ENCODE measurements at regions not wholly inside any gene's neighbourhood (a gene's known extent, or its start where the extent isn't known, plus 50 kb on each side); places are given as distances from the start of the nearest gene placed in this dataset.

DNA sequence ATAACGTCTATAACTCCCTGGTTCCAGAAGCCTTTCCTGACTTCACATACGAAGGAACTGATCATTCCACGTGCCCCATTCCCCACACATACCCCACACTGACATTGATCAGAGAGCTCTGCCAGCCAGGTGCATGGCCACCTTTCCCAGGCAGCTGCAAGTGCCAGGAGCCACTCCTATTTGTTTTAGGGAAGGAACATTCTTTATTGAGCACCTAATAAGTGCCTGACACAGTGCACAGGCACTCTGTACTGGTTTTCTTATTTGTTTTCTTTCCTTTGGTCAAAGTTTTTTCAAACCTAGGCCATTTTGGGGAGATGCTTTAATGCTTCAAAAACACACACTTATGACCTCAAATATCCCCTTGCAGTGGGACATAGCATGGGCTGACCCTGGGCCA, 50.0 kb downstream of the PITPNM2 start:
- FAIRE-seq (no peak), DNase-seq (ENCODE audit: low read depth) (no peak)
- Histone ChIP-seq H3K36me3 (ENCODE audit: control insufficient read depth, insufficient read depth, low read length) (no peaks in the 10 kb centered on the region), H3K4me3 (ENCODE audit: low read depth, low read length) (no peak overlapping the region), H3K27me3 (ENCODE audit: control insufficient read depth, insufficient read depth, low read length) (no peaks in the 10 kb centered on the region)
- TF ChIP-seq, protein P1, sequence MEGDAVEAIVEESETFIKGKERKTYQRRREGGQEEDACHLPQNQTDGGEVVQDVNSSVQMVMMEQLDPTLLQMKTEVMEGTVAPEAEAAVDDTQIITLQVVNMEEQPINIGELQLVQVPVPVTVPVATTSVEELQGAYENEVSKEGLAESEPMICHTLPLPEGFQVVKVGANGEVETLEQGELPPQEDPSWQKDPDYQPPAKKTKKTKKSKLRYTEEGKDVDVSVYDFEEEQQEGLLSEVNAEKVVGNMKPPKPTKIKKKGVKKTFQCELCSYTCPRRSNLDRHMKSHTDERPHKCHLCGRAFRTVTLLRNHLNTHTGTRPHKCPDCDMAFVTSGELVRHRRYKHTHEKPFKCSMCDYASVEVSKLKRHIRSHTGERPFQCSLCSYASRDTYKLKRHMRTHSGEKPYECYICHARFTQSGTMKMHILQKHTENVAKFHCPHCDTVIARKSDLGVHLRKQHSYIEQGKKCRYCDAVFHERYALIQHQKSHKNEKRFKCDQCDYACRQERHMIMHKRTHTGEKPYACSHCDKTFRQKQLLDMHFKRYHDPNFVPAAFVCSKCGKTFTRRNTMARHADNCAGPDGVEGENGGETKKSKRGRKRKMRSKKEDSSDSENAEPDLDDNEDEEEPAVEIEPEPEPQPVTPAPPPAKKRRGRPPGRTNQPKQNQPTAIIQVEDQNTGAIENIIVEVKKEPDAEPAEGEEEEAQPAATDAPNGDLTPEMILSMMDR (IDR thresholded peaks at IDR 0.05; ENCODE audit: insufficient read depth, low read length, severe bottlenecking): no peak

DNA sequence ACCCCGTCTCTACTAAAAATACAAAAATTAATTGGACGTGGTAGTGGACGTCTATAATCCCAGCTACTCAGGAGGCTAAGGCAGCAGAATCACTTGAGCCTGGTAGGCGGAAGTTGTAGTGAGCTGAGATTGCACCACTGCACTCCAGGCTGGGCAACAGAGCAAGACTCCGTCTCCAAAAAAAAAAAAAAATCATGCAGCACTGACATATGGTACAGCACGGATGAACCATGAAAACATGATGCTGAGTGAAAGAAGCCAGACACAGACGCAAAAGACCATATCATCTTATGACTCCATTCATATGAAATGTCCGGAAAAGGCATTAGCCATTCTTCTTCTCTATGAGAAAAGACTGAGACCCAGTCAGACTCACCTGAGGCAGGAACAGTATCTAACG, 50.4 kb downstream of the PITPNM2 start:
- no peak overlapping the region for H3K4me3 ChIP-seq (ENCODE audit: low read depth, low read length)
- TF ChIP-seq, protein P1 (IDR thresholded peaks at IDR 0.05; ENCODE audit: insufficient read depth, low read length, severe bottlenecking): no peak
- H3K27me3 ChIP-seq (ENCODE audit: control insufficient read depth, insufficient read depth, low read length): no peaks in the 10 kb centered on the region
- DNase-seq (ENCODE audit: low read depth): no peak
- FAIRE-seq: no peak
- H3K36me3 ChIP-seq (ENCODE audit: control insufficient read depth, insufficient read depth, low read length): no peaks in the 10 kb centered on the region

DNA sequence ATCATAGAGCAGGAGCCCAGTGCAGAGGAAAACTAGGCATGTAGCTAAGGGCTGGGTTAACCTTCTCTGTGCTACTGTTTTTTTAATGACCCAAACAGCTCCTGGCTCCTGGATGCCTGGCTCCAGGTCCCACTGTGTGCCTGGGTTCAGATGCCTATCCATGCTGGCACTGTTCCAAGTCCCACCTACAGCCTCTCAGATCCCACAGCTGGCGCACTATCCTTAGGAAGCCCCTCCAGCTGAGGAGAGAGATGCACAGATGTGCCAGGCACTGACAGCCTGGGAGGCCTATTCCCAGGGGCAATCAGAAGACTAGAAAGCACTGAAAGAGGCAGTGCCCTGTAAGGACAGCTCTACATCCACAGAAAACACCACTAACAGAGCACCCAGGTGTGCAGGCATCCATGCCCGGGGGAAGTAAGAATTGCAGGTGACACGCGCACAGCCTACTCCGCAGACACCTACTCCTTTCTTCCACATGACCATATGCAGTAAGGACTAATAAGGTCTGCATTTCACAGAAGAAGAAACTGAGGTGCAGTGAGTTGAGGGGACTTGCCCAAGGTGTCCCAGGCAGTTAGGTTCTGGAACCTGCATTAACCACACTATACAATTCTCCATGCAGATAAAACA, 51.2 kb downstream of the PITPNM2 start:
- no peak for DNase-seq (ENCODE audit: low read depth)
- FAIRE-seq: no peak
- no peaks in the 10 kb centered on the region for H3K36me3 ChIP-seq (ENCODE audit: control insufficient read depth, insufficient read depth, low read length)
- TF ChIP-seq, protein P1 (IDR thresholded peaks at IDR 0.05; ENCODE audit: insufficient read depth, low read length, severe bottlenecking): no peak
- H3K4me3 ChIP-seq (ENCODE audit: low read depth, low read length): no peak overlapping the region
- H3K27me3 ChIP-seq (ENCODE audit: control insufficient read depth, insufficient read depth, low read length): no peaks in the 10 kb centered on the region

DNA sequence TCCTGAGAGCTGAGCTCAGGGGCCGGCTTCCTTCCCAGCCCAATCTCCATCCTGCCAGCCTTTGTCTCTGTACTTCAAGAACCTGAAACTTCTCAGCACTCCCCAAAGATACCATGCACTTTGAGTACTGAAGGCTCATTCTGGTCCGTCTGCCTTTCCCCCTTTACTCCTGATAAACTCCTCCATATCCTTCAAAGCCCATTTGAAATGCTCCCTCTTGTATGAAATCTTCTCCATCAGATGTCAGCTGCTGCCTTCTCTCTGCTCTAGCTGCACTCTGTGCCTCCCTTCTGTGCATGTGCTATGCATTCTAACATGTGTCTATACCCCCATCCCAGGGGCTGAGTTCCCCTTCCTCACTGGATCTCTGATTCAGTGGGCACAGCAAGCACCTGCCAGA, 52.1 kb downstream of the PITPNM2 start:
- no peaks in the 10 kb centered on the region for H3K27me3 ChIP-seq (ENCODE audit: control insufficient read depth, insufficient read depth, low read length)
- TF ChIP-seq, protein P1 (IDR thresholded peaks at IDR 0.05; ENCODE audit: insufficient read depth, low read length, severe bottlenecking): no peak
- no peak for FAIRE-seq
- no peaks in the 10 kb centered on the region for H3K36me3 ChIP-seq (ENCODE audit: control insufficient read depth, insufficient read depth, low read length)
- H3K4me3 ChIP-seq (ENCODE audit: low read depth, low read length): no peak overlapping the region
- no peak for DNase-seq (ENCODE audit: low read depth)

DNA sequence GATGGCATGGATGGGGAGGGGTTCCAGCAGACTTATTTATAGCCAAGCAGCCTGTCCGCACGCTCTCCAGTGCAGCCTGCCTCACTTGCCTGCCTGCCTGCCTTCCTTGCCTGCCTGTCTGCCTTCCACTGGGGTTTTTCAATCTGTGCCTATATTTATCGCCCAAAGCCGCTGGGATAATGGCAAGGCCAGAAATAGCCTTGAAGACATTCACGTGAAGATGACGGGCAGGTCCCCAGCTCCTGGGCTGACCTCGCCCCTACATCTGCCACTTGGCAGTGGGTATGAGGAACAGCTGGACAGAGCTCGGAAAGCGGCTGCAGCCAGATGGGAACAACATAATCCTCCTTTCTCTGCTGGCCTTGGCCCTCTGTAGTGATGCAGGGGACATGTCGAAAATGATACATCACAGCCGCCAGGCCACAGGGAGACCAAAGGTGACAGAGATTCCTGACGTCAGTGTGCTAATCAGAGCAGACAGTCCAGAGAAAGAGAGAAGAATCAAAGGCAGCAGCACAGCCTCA, 53.3 kb downstream of the PITPNM2 start:
- Histone ChIP-seq H3K27me3 (ENCODE audit: control insufficient read depth, insufficient read depth, low read length) (no peaks in the 10 kb centered on the region), H3K4me3 (ENCODE audit: low read depth, low read length) (no peak overlapping the region), H3K36me3 (ENCODE audit: control insufficient read depth, insufficient read depth, low read length) (no peaks in the 10 kb centered on the region)
- TF ChIP-seq, protein P1 (IDR thresholded peaks at IDR 0.05; ENCODE audit: insufficient read depth, low read length, severe bottlenecking): no peak
- DNase-seq (ENCODE audit: low read depth) (no peak), FAIRE-seq (peak; percentile 23)

DNA sequence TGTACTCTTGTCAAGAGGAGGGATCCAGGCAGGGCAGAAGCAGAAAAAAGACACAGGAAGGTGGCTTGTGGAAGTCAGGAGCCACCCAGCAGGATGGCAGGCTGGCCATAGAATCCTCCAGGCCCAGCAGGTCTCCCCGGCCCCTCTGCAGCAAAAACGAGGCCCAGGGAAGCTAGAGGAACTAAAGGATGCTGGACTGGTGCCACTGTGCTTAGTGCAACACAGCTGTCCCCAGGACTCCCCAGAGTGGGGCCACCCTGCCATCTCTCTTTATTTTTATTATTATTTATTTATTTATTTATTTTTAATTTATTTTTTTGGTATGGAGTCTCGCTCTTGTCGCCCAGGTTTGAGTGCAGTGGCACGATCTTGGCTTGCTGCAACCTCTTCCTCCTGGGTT, 54.1 kb downstream of the PITPNM2 start:
- Histone ChIP-seq H3K36me3 (ENCODE audit: control insufficient read depth, insufficient read depth, low read length) (no peaks in the 10 kb centered on the region), H3K27me3 (ENCODE audit: control insufficient read depth, insufficient read depth, low read length) (no peaks in the 10 kb centered on the region), H3K4me3 (ENCODE audit: low read depth, low read length) (no peak overlapping the region)
- DNase-seq (ENCODE audit: low read depth) (no peak), FAIRE-seq (no peak)
- TF ChIP-seq, protein P1 (IDR thresholded peaks at IDR 0.05; ENCODE audit: insufficient read depth, low read length, severe bottlenecking): no peak

Data from bronchial epithelial cell (primary cell).